ENCODE measurements at regions not wholly inside any gene's neighbourhood (a gene's known extent, or its start where the extent isn't known, plus 50 kb on each side); places are given as distances from the start of the nearest gene placed in this dataset.

GRCh38 chr3:186464424-186465093 lies 79.6 kb downstream of the CRYGS start:
- no peak for TF ChIP-seq POLR2A (IDR thresholded peaks at IDR 0.05)
- peak in 3 of 11 experiments; percentile 7 to 18 (median 13) for TF ChIP-seq CTCF (IDR thresholded peaks at IDR 0.05 in 8 of 11, conservative IDR thresholded peaks at IDR 0.05 in 3 of 11)
